ENCODE measurements at regions not wholly inside any gene's neighbourhood (a gene's known extent, or its start where the extent isn't known, plus 50 kb on each side); places are given as distances from the start of the nearest gene placed in this dataset.

GRCh38 chrX:34404386-34405070 lies 252.6 kb downstream of the TMEM47 start:
- no peak for DNase-seq (ENCODE audit: low spot score in 2 of 2, unreplicated experiment in 2 of 2)
- TF ChIP-seq, protein P1, sequence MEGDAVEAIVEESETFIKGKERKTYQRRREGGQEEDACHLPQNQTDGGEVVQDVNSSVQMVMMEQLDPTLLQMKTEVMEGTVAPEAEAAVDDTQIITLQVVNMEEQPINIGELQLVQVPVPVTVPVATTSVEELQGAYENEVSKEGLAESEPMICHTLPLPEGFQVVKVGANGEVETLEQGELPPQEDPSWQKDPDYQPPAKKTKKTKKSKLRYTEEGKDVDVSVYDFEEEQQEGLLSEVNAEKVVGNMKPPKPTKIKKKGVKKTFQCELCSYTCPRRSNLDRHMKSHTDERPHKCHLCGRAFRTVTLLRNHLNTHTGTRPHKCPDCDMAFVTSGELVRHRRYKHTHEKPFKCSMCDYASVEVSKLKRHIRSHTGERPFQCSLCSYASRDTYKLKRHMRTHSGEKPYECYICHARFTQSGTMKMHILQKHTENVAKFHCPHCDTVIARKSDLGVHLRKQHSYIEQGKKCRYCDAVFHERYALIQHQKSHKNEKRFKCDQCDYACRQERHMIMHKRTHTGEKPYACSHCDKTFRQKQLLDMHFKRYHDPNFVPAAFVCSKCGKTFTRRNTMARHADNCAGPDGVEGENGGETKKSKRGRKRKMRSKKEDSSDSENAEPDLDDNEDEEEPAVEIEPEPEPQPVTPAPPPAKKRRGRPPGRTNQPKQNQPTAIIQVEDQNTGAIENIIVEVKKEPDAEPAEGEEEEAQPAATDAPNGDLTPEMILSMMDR (IDR thresholded peaks at IDR 0.05; ENCODE audit: unreplicated experiment), result no peak
- Mint-ChIP-seq H3K36me3 (no peaks in the 10 kb centered on the region), H3K4me1 (peaks cover 4% of the 10 kb centered on the region), H3K9me3 (peaks cover 3% of the 10 kb centered on the region), H3K27me3 (ENCODE audit: low read depth) (no peaks in the 10 kb centered on the region), H3K27ac (no peak overlapping the region), H3K4me3 (no peak overlapping the region)

DNA sequence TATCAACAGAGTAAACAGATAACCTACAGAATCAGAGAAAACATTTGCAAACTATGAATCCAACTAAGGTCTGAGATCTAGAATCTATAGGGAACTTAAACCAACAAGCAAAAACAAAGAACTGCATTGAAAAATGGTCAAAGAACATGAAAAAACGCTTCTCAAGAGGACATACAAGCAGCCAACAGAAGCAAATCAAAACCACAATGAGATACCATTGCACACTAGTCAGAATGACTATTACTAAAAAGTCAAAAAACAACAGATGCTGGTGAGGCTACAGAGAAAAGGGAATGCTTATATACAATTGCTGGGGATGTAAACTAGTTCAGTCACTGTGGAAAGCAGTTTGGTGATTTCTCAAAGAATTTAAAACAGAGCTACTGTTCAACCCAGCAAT lies 255.7 kb downstream of the TMEM47 start:
- no peak overlapping the region for H3K4me3 Mint-ChIP-seq
- H3K4me1 Mint-ChIP-seq, result peaks cover 4% of the 10 kb centered on the region
- peaks cover 3% of the 10 kb centered on the region for H3K9me3 Mint-ChIP-seq
- no peaks in the 10 kb centered on the region for H3K36me3 Mint-ChIP-seq
- no peak overlapping the region for H3K27ac Mint-ChIP-seq
- no peaks in the 10 kb centered on the region for H3K27me3 Mint-ChIP-seq (ENCODE audit: low read depth)
- DNase-seq (ENCODE audit: low spot score in 2 of 2, unreplicated experiment in 2 of 2), result no peak
- TF ChIP-seq, protein P1 (IDR thresholded peaks at IDR 0.05; ENCODE audit: unreplicated experiment), result no peak

GRCh38 chrX:34382416-34382815 lies 250.3 kb upstream of the FAM47A start:
- no peaks in the 10 kb centered on the region for H3K36me3 Mint-ChIP-seq

DNA sequence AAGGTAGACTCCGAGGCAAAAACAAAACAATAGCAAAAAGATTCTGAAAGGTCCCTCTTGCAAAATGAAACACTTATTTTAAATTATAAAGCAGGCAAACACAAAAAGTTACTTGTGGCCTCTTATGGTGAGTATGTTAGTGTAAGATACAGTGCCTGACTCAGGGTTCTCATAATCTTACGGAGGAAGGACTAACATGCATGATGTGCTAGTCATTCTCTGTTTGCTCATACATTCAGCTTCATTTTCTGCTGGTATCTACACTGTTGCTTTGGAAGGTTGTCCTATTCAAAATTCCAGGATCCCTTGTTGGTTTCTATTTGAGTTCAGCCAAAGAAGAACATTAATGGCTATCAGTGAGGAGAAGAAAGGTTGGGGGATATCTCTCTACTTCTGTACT lies 249.1 kb upstream of the FAM47A start:
- Mint-ChIP-seq H3K27ac (no peak overlapping the region), H3K27me3 (ENCODE audit: low read depth) (no peaks in the 10 kb centered on the region), H3K4me3 (no peak overlapping the region), H3K4me1 (peaks cover 4% of the 10 kb centered on the region), H3K9me3 (no peaks in the 10 kb centered on the region), H3K36me3 (no peaks in the 10 kb centered on the region)
- DNase-seq (ENCODE audit: low spot score in 2 of 2, unreplicated experiment in 2 of 2), result no peak
- TF ChIP-seq, protein P1 (IDR thresholded peaks at IDR 0.05; ENCODE audit: unreplicated experiment), result no peak

More at GRCh38 chrX:34382416-34382815, 250.3 kb upstream of the FAM47A start:
- DNase-seq (ENCODE audit: low spot score in 2 of 2, unreplicated experiment in 2 of 2), result no peak
- TF ChIP-seq, protein P1 (IDR thresholded peaks at IDR 0.05; ENCODE audit: unreplicated experiment), result no peak
- Mint-ChIP-seq H3K4me3 (no peak overlapping the region), H3K27ac (no peak overlapping the region), H3K9me3 (no peaks in the 10 kb centered on the region), H3K27me3 (ENCODE audit: low read depth) (no peaks in the 10 kb centered on the region), H3K4me1 (peaks cover 4% of the 10 kb centered on the region)

DNA sequence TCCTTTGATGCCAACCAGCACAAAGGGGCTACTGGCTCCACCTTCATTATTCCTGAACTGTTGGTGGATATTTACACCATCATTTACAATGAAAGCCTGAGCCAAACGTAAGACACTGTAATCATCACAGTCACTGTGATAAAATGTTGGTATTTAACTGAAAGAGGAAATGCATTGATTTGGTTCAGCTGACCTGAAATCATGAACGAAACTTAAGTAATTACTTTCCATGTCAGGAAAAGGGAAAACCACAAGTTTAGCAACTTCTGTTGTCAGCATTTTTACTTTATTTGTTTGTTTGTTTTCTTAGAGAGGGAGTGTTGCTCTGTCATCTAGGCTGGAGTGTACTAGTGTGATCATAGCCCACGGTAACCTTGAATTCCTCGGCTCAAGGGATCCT lies 247.8 kb upstream of the FAM47A start:
- no peak for DNase-seq (ENCODE audit: low spot score in 2 of 2, unreplicated experiment in 2 of 2)
- TF ChIP-seq, protein P1 (IDR thresholded peaks at IDR 0.05; ENCODE audit: unreplicated experiment), result no peak
- H3K9me3 Mint-ChIP-seq, result peaks cover 8% of the 10 kb centered on the region
- no peak overlapping the region for H3K27ac Mint-ChIP-seq
- H3K36me3 Mint-ChIP-seq, result no peaks in the 10 kb centered on the region
- H3K4me1 Mint-ChIP-seq, result peaks cover 2% of the 10 kb centered on the region
- no peaks in the 10 kb centered on the region for H3K27me3 Mint-ChIP-seq (ENCODE audit: low read depth)
- H3K4me3 Mint-ChIP-seq, result no peak overlapping the region
